ENCODE measurements at regions not wholly inside any gene's neighbourhood (a gene's known extent, or its start where the extent isn't known, plus 50 kb on each side); places are given as distances from the start of the nearest gene placed in this dataset.

GRCh38 chr1:80893115-80893514 lies 907.6 kb upstream of the ADGRL2 start:
- Mint-ChIP-seq H3K27ac (peak overlapping the region in 1 of 6 donors; percentile 50), H3K4me1 (peaks cover 2 to 32% of the 10 kb centered on the region in 2 donors), H3K36me3 (peaks cover 0 to 8% (median 0%) of the 10 kb centered on the region in 3 donors), H3K9me3 (peaks cover 6 to 63% (median 20%) of the 10 kb centered on the region in 6 donors), H3K4me3 (peak overlapping the region in 1 of 5 donors; percentile 16), H3K27me3 (ENCODE audit: low read depth in 3 of 3) (peaks cover 0 to 3% (median 3%) of the 10 kb centered on the region in 3 donors)
- DNase-seq, result peak in 1 of 3 donors; percentile 1

GRCh38 chr1:80892539-80892938 lies 908.2 kb upstream of the ADGRL2 start:
- Mint-ChIP-seq H3K4me1 (peaks cover 2 to 32% of the 10 kb centered on the region in 2 donors), H3K9me3 (peaks cover 6 to 69% (median 19%) of the 10 kb centered on the region in 6 donors), H3K36me3 (peaks cover 0 to 8% (median 0%) of the 10 kb centered on the region in 3 donors), H3K27ac (no peak overlapping the region), H3K27me3 (ENCODE audit: low read depth in 3 of 3) (peaks cover 0 to 3% (median 3%) of the 10 kb centered on the region in 3 donors), H3K4me3 (peak overlapping the region in 3 of 5 donors; percentile 41 to 58 (median 54))
- DNase-seq, result peak in 1 of 3 donors; percentile 1

- peaks cover 0 to 3% (median 0%) of the 10 kb centered on the region in 3 donors for H3K27me3 Mint-ChIP-seq (ENCODE audit: low read depth in 3 of 3)
- H3K9me3 Mint-ChIP-seq, result peaks cover 6 to 69% (median 15%) of the 10 kb centered on the region in 6 donors
- no peak overlapping the region for H3K4me3 Mint-ChIP-seq
- peaks cover 0 to 8% (median 0%) of the 10 kb centered on the region in 3 donors for H3K36me3 Mint-ChIP-seq
- peaks cover 2 to 32% of the 10 kb centered on the region in 2 donors for H3K4me1 Mint-ChIP-seq
- no peak for DNase-seq
- H3K27ac Mint-ChIP-seq, result no peak overlapping the region
These were observed 908.9 kb upstream of the ADGRL2 start for GRCh38 chr1:80891871-80892270.

GRCh38 chr1:80882553-80882952 lies 918.2 kb upstream of the ADGRL2 start:
- no peak overlapping the region for H3K4me3 Mint-ChIP-seq
- peaks cover 6 to 63% (median 20%) of the 10 kb centered on the region in 6 donors for H3K9me3 Mint-ChIP-seq
- H3K27me3 Mint-ChIP-seq (ENCODE audit: low read depth in 3 of 3), result no peaks in the 10 kb centered on the region
- no peak for DNase-seq
- H3K4me1 Mint-ChIP-seq, result no peaks in the 10 kb centered on the region
- H3K36me3 Mint-ChIP-seq, result no peaks in the 10 kb centered on the region
- H3K27ac Mint-ChIP-seq, result no peak overlapping the region

GRCh38 chr1:80878343-80878742 lies 922.4 kb upstream of the ADGRL2 start:
- H3K4me1 Mint-ChIP-seq, result no peaks in the 10 kb centered on the region
- DNase-seq, result no peak
- H3K9me3 Mint-ChIP-seq, result peaks cover 4 to 57% (median 23%) of the 10 kb centered on the region in 6 donors
- H3K4me3 Mint-ChIP-seq, result no peak overlapping the region
- no peaks in the 10 kb centered on the region for H3K27me3 Mint-ChIP-seq (ENCODE audit: low read depth in 3 of 3)
- H3K27ac Mint-ChIP-seq, result no peak overlapping the region
- H3K36me3 Mint-ChIP-seq, result no peaks in the 10 kb centered on the region

- no peak overlapping the region for H3K27ac Mint-ChIP-seq
These were observed 924.7 kb upstream of the ADGRL2 start for GRCh38 chr1:80876035-80876434.

GRCh38 chr1:80869299-80869698 lies 931.4 kb upstream of the ADGRL2 start:
- peaks cover 0 to 16% (median 8%) of the 10 kb centered on the region in 6 donors for H3K9me3 Mint-ChIP-seq
- H3K27me3 Mint-ChIP-seq (ENCODE audit: low read depth in 3 of 3), result no peaks in the 10 kb centered on the region
- H3K4me1 Mint-ChIP-seq, result no peaks in the 10 kb centered on the region
- no peaks in the 10 kb centered on the region for H3K36me3 Mint-ChIP-seq
- no peak overlapping the region for H3K4me3 Mint-ChIP-seq
- DNase-seq, result no peak
- no peak overlapping the region for H3K27ac Mint-ChIP-seq

More at GRCh38 chr1:80876035-80876434, 924.7 kb upstream of the ADGRL2 start:
- no peak overlapping the region for H3K4me3 Mint-ChIP-seq
- peaks cover 2 to 39% (median 20%) of the 10 kb centered on the region in 6 donors for H3K9me3 Mint-ChIP-seq
- H3K36me3 Mint-ChIP-seq, result no peaks in the 10 kb centered on the region
- no peaks in the 10 kb centered on the region for H3K4me1 Mint-ChIP-seq
- H3K27me3 Mint-ChIP-seq (ENCODE audit: low read depth in 3 of 3), result no peaks in the 10 kb centered on the region
- no peak for DNase-seq

GRCh38 chr1:80847904-80848303 lies 952.8 kb upstream of the ADGRL2 start:
- H3K4me3 Mint-ChIP-seq, result no peak overlapping the region
- H3K27ac Mint-ChIP-seq, result no peak overlapping the region
- DNase-seq, result no peak
- H3K36me3 Mint-ChIP-seq, result peaks cover 0 to 3% (median 0%) of the 10 kb centered on the region in 3 donors
- H3K4me1 Mint-ChIP-seq, result no peaks in the 10 kb centered on the region
- H3K27me3 Mint-ChIP-seq (ENCODE audit: low read depth in 3 of 3), result peaks cover 0 to 2% (median 2%) of the 10 kb centered on the region in 3 donors
- H3K9me3 Mint-ChIP-seq, result peaks cover 5 to 64% (median 41%) of the 10 kb centered on the region in 6 donors

GRCh38 chr1:80846966-80847365 lies 953.8 kb upstream of the ADGRL2 start:
- Mint-ChIP-seq H3K36me3 (peaks cover 0 to 3% (median 0%) of the 10 kb centered on the region in 3 donors), H3K9me3 (peaks cover 5 to 59% (median 38%) of the 10 kb centered on the region in 6 donors)

GRCh38 chr1:80842796-80843195 lies 957.9 kb upstream of the ADGRL2 start:
- Mint-ChIP-seq H3K27ac (no peak overlapping the region), H3K27me3 (ENCODE audit: low read depth in 3 of 3) (peaks cover 0 to 2% (median 0%) of the 10 kb centered on the region in 3 donors), H3K9me3 (peaks cover 10 to 71% (median 37%) of the 10 kb centered on the region in 6 donors), H3K4me3 (no peak overlapping the region), H3K4me1 (no peaks in the 10 kb centered on the region), H3K36me3 (peaks cover 0 to 3% (median 0%) of the 10 kb centered on the region in 3 donors)
- no peak for DNase-seq

More at GRCh38 chr1:80846966-80847365, 953.8 kb upstream of the ADGRL2 start:
- peaks cover 0 to 2% (median 2%) of the 10 kb centered on the region in 3 donors for H3K27me3 Mint-ChIP-seq (ENCODE audit: low read depth in 3 of 3)
- no peak overlapping the region for H3K27ac Mint-ChIP-seq
- no peaks in the 10 kb centered on the region for H3K4me1 Mint-ChIP-seq
- no peak for DNase-seq
- no peak overlapping the region for H3K4me3 Mint-ChIP-seq

GRCh38 chr1:80841261-80841660 lies 959.5 kb upstream of the ADGRL2 start:
- peaks cover 0 to 2% (median 0%) of the 10 kb centered on the region in 3 donors for H3K27me3 Mint-ChIP-seq (ENCODE audit: low read depth in 3 of 3)
- no peak overlapping the region for H3K4me3 Mint-ChIP-seq
- no peak for DNase-seq
- H3K27ac Mint-ChIP-seq, result no peak overlapping the region
- H3K36me3 Mint-ChIP-seq, result peaks cover 0 to 3% (median 0%) of the 10 kb centered on the region in 3 donors
- H3K4me1 Mint-ChIP-seq, result no peaks in the 10 kb centered on the region
- H3K9me3 Mint-ChIP-seq, result peaks cover 10 to 68% (median 36%) of the 10 kb centered on the region in 6 donors

- DNase-seq, result no peak
- H3K9me3 Mint-ChIP-seq, result peaks cover 10 to 58% (median 29%) of the 10 kb centered on the region in 6 donors
- H3K27me3 Mint-ChIP-seq (ENCODE audit: low read depth in 3 of 3), result no peaks in the 10 kb centered on the region
- H3K27ac Mint-ChIP-seq, result no peak overlapping the region
- H3K36me3 Mint-ChIP-seq, result no peaks in the 10 kb centered on the region
- H3K4me3 Mint-ChIP-seq, result no peak overlapping the region
- H3K4me1 Mint-ChIP-seq, result no peaks in the 10 kb centered on the region
These were observed 963.7 kb upstream of the ADGRL2 start for GRCh38 chr1:80837066-80837465.

- Mint-ChIP-seq H3K4me3 (no peak overlapping the region), H3K9me3 (peaks cover 7 to 53% (median 25%) of the 10 kb centered on the region in 6 donors), H3K36me3 (no peaks in the 10 kb centered on the region), H3K27me3 (ENCODE audit: low read depth in 3 of 3) (no peaks in the 10 kb centered on the region), H3K4me1 (no peaks in the 10 kb centered on the region), H3K27ac (no peak overlapping the region)
- no peak for DNase-seq
These were observed 964.2 kb upstream of the ADGRL2 start for GRCh38 chr1:80836505-80836904.

GRCh38 chr1:80827666-80828065 lies 973.1 kb upstream of the ADGRL2 start:
- peaks cover 0 to 3% (median 3%) of the 10 kb centered on the region in 3 donors for H3K36me3 Mint-ChIP-seq
- no peak overlapping the region for H3K4me3 Mint-ChIP-seq
- peaks cover 0 to 1% (median 0%) of the 10 kb centered on the region in 3 donors for H3K27me3 Mint-ChIP-seq (ENCODE audit: low read depth in 3 of 3)
- H3K9me3 Mint-ChIP-seq, result peaks cover 3 to 46% (median 22%) of the 10 kb centered on the region in 6 donors
- H3K27ac Mint-ChIP-seq, result no peak overlapping the region
- DNase-seq, result no peak
- H3K4me1 Mint-ChIP-seq, result no peaks in the 10 kb centered on the region

GRCh38 chr1:80825067-80825466 lies 975.7 kb upstream of the ADGRL2 start:
- Mint-ChIP-seq H3K9me3 (peaks cover 3 to 42% (median 21%) of the 10 kb centered on the region in 6 donors), H3K27me3 (ENCODE audit: low read depth in 3 of 3) (peaks cover 0 to 1% (median 0%) of the 10 kb centered on the region in 3 donors), H3K36me3 (peaks cover 0 to 3% (median 3%) of the 10 kb centered on the region in 3 donors), H3K4me1 (no peaks in the 10 kb centered on the region), H3K4me3 (no peak overlapping the region), H3K27ac (no peak overlapping the region)
- DNase-seq, result no peak
